ACC112 (cell line): ENCODE measurements at regions not wholly inside any gene's neighbourhood (a gene's known extent, or its start where the extent isn't known, plus 50 kb on each side); places are given as distances from the start of the nearest gene placed in this dataset.

Source experiments
- H2AFZ ChIP-seq: fragments of 200-600 bp; sonication (generic); one replicate; pipeline ENCODE4 v1.6.0; 2017; ENCODE audit warnings: antibody characterized with exemption, low read length; ENCODE audit not compliant: unreplicated experiment
- H3K27ac ChIP-seq: fragments of 200-600 bp; sonication (generic); 2 replicates; pipeline ENCODE4 v1.5.1; 2014; ENCODE audit warnings: low read depth, mild to moderate bottlenecking, antibody characterized with exemption, low read length, moderate library complexity
- H3K27me3 ChIP-seq: fragments of 200-600 bp; sonication (generic); 2 replicates; pipeline ENCODE4 v1.6.1; 2014; ENCODE audit warnings: mild to moderate bottlenecking, antibody characterized with exemption, low read length, moderate library complexity, mixed read lengths; ENCODE audit not compliant: insufficient read depth
- H3K36me3 ChIP-seq: fragments of 200-600 bp; sonication (generic); 2 replicates; pipeline ENCODE4 v1.6.1; 2016; ENCODE audit warnings: mild to moderate bottlenecking, antibody characterized with exemption, low read length, moderate library complexity, mixed read lengths; ENCODE audit not compliant: insufficient read depth
- H3K4me1 ChIP-seq: fragments of 200-600 bp; sonication (generic); one replicate; pipeline ENCODE4 v1.6.1; 2016; ENCODE audit warnings: low read length, mixed read lengths; ENCODE audit not compliant: insufficient read depth, unreplicated experiment, control insufficient read depth
- H3K4me3 ChIP-seq: fragments of 200-600 bp; sonication (generic); 2 replicates; pipeline ENCODE4 v1.5.1; 2014; ENCODE audit warnings: mild to moderate bottlenecking, low read depth, low read length
- H3K79me2 ChIP-seq: fragments of 200-600 bp; sonication (generic); one replicate; pipeline ENCODE4 v1.6.0; 2016; ENCODE audit warnings: low read length; ENCODE audit not compliant: control insufficient read depth, unreplicated experiment, insufficient read depth

- Histone ChIP-seq H3K79me2 (no peaks in the 10 kb centered on the region), H3K4me1 (no peaks in the 10 kb centered on the region), H3K27me3 (peaks cover 10% of the 10 kb centered on the region; the same call in 1 of the 2 replicates), H3K36me3 (no peaks in the 10 kb centered on the region), H3K4me3 (no peak overlapping the region), H3K27ac (no peak overlapping the region), H2AFZ (no peak overlapping the region)
Observed at GRCh38 chr12:124111006-124111405, 138.0 kb downstream of the ZNF664 start.

GRCh38 chr12:124114316-124114715 lies 141.3 kb downstream of the ZNF664 start:
- Histone ChIP-seq H3K79me2 (no peaks in the 10 kb centered on the region), H3K27me3 (peaks cover 20% of the 10 kb centered on the region; the same call in 1 of the 2 replicates), H3K4me3 (no peak overlapping the region), H3K27ac (no peak overlapping the region), H3K36me3 (no peaks in the 10 kb centered on the region), H3K4me1 (no peaks in the 10 kb centered on the region), H2AFZ (no peak overlapping the region)

DNA sequence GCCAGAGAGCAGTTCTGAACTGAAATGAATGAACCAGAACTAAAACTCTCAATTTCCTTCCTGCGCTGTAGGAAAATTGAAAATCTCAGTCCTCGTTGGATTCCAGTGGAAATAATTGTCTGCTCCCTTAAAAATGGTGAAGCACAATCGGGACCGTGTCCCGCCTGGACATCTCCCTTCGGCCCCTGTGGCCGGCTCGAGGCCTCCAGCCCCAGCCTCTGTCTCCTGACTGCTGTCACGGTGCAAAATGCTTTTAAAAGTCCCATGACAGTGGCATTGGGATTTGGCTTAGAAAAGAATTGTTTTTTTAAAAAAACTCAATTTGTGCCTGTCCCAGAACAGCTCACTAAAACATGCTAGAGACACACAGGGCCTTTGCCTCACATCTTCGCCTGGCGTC lies 142.5 kb downstream of the ZNF664 start:
- Histone ChIP-seq H3K36me3 (no peaks in the 10 kb centered on the region), H2AFZ (no peak overlapping the region), H3K79me2 (no peaks in the 10 kb centered on the region), H3K27ac (no peak overlapping the region), H3K4me1 (no peaks in the 10 kb centered on the region), H3K4me3 (no peak overlapping the region), H3K27me3 (peaks cover 26% of the 10 kb centered on the region; the same call in 1 of the 2 replicates)

- Histone ChIP-seq H2AFZ (no peak overlapping the region), H3K27ac (no peak overlapping the region), H3K27me3 (peaks cover 31% of the 10 kb centered on the region; the same call in 1 of the 2 replicates)
Observed at GRCh38 chr12:124115976-124116690, 143.1 kb downstream of the ZNF664 start.

DNA sequence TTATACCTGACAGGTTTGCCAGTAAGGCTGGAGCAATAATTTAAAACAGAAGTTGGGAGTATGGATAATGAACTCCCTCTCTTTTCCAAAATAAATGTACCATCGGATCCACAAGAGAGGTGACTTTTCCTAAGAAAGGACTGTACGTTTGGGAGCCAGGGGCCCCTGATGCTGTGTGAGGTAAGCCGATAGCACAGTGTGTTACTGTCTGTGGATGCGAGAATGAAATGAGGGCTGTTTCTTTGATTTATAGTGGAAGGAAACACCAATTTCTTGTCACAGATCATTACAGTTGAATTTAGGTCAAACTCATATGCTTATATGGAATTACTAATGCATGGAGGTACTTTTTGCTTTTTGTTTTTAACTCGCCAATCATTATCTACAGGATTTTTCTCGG lies 147.7 kb downstream of the ZNF664 start:
- H3K27me3 ChIP-seq: peaks cover 57% of the 10 kb centered on the region
- H3K4me1 ChIP-seq: no peaks in the 10 kb centered on the region
- no peak overlapping the region for H2AFZ ChIP-seq

More at GRCh38 chr12:124115976-124116690, 143.1 kb downstream of the ZNF664 start:
- Histone ChIP-seq H3K4me3 (no peak overlapping the region), H3K79me2 (no peaks in the 10 kb centered on the region), H3K36me3 (no peaks in the 10 kb centered on the region), H3K4me1 (no peaks in the 10 kb centered on the region)

DNA sequence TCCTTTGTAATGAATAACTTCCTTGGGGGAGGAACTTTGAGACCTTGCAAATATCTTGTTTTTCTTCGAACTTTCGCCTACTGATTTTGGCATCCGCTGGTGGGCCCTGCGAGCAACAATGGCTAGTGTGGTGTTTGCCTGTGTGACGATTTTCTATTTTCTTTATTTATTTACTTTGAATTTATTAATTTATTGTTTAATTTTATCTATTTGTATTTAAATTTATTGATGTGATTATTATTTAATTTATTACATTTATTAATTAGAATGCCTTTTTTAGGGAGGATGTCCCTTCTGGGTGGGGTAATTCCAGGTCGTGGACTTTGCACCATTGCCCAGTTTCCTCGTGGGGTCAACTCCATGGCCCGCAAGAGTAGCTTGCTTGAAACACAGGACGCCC lies 149.7 kb downstream of the ZNF664 start:
- H3K27ac ChIP-seq: no peak overlapping the region
- no peak overlapping the region for H2AFZ ChIP-seq
- H3K27me3 ChIP-seq: peaks cover 60% of the 10 kb centered on the region
- H3K4me3 ChIP-seq: no peak overlapping the region
- no peaks in the 10 kb centered on the region for H3K4me1 ChIP-seq
- no peaks in the 10 kb centered on the region for H3K79me2 ChIP-seq
- no peaks in the 10 kb centered on the region for H3K36me3 ChIP-seq

More for the DNA sequence above, 147.7 kb downstream of the ZNF664 start:
- no peak overlapping the region for H3K27ac ChIP-seq
- no peaks in the 10 kb centered on the region for H3K79me2 ChIP-seq
- no peaks in the 10 kb centered on the region for H3K36me3 ChIP-seq
- no peak overlapping the region for H3K4me3 ChIP-seq

GRCh38 chr12:124123296-124124000 lies 150.4 kb downstream of the ZNF664 start:
- Histone ChIP-seq H3K36me3 (no peaks in the 10 kb centered on the region), H3K4me1 (no peaks in the 10 kb centered on the region), H3K79me2 (no peaks in the 10 kb centered on the region), H3K27ac (no peak overlapping the region), H3K27me3 (peaks cover 60% of the 10 kb centered on the region), H2AFZ (no peak overlapping the region), H3K4me3 (no peak overlapping the region)

GRCh38 chr12:124125203-124125871 lies 152.3 kb downstream of the ZNF664 start:
- Histone ChIP-seq H3K4me1 (no peaks in the 10 kb centered on the region), H3K4me3 (no peak overlapping the region), H3K27me3 (peaks cover 55% of the 10 kb centered on the region), H3K36me3 (no peaks in the 10 kb centered on the region), H3K27ac (no peak overlapping the region), H3K79me2 (no peaks in the 10 kb centered on the region), H2AFZ (no peak overlapping the region)

- Histone ChIP-seq H2AFZ (no peak overlapping the region), H3K79me2 (no peaks in the 10 kb centered on the region), H3K27me3 (peaks cover 52% of the 10 kb centered on the region), H3K27ac (no peak overlapping the region), H3K4me1 (no peaks in the 10 kb centered on the region), H3K4me3 (no peak overlapping the region), H3K36me3 (no peaks in the 10 kb centered on the region)
Observed at GRCh38 chr12:124126950-124127655, 154.1 kb downstream of the ZNF664 start.

DNA sequence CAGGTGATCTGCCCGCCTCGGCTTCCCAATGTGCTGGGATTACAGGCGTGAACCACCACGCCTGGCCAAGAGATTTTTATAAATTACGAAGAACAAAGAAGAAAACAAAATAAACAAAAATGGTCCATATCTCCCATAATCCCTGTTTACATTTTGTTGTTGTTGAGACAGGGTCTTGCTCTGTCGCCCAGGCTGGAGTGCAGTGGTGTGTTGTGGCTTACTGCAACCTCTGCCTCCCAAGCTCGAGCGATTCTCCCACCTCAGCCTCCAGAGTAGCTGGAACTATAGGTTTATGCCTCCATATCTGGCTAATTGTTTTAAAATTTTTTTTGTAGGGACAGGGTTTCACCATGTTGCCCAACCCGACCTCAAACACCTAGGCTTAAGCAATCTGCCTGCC lies 156.1 kb downstream of the ZNF664 start:
- Histone ChIP-seq H3K27me3 (peaks cover 40% of the 10 kb centered on the region), H3K27ac (no peak overlapping the region)

More for the DNA sequence above, 156.1 kb downstream of the ZNF664 start:
- Histone ChIP-seq H2AFZ (no peak overlapping the region), H3K4me1 (no peaks in the 10 kb centered on the region), H3K4me3 (no peak overlapping the region), H3K36me3 (no peaks in the 10 kb centered on the region), H3K79me2 (no peaks in the 10 kb centered on the region)
